Body of pancreas (tissue), 4 donors: ENCODE measurements at regions not wholly inside any gene's neighbourhood (a gene's known extent, or its start where the extent isn't known, plus 50 kb on each side); places are given as distances from the start of the nearest gene placed in this dataset.
"Not testable (repeated sequence)": the region's sequence is repeated elsewhere in the genome, so short reads cannot be mapped to it uniquely, and the experiment has no call there.

ENCODE experiments used
- ATAC-seq: fragments of 150-250 bp; one replicate; pipeline ENCODE4 v1.9.1; 2016
- DNase-seq, 4 donors: peaks; one replicate each; pipeline ENCODE4 v3.0.0-alpha.2; 2019
- H3K27ac ChIP-seq, 4 donors: fragments of 200-600 bp; sonication (generic); 1 replicate in 3 of 4; 2 replicates in 1 of 4; pipeline versions ENCODE4 v1.5.1 to v1.6.1; 2016 to 2019; ENCODE audit warnings: mild to moderate bottlenecking in 1 of 4, mixed read lengths in 1 of 4, moderate library complexity in 1 of 4
- H3K27me3 ChIP-seq, 2 donors: fragments of 200-600 bp; sonication (generic); one replicate each; pipeline ENCODE4 v1.6.0; 2016; ENCODE audit warnings: mild to moderate bottlenecking in 1 of 2
- H3K36me3 ChIP-seq, 2 donors: fragments of 200-600 bp; sonication (generic); replicated peaks in 1 of 2; 2 replicates each; pipeline ENCODE4 v1.5.1; 2016; ENCODE audit warnings: low read depth in 2 of 2; ENCODE audit not compliant: insufficient read depth in 1 of 2
- H3K4me1 ChIP-seq: fragments of 200-600 bp; sonication (generic); one replicate; pipeline ENCODE4 v1.6.0; 2016
- H3K4me3 ChIP-seq, 2 donors: fragments of 200-600 bp; sonication (generic); 1 replicate in 1 of 2; 2 replicates in 1 of 2; pipeline ENCODE4 v1.5.1; 2016 to 2019
- H3K9me3 ChIP-seq, 3 donors: fragments of 200-600 bp; sonication (generic); 1 replicate in 2 of 3; 2 replicates in 1 of 3; pipeline ENCODE4 v1.5.1; 2016
- CTCF ChIP-seq, 7 experiments: fragments of 450-650 bp in 4 of 7; fragments of 200-600 bp in 3 of 7; sonication (generic) in 3 of 7; IDR thresholded peaks; one replicate each; pipeline ENCODE4 v1.5.1; 2016 to 2019; ENCODE audit warnings: antibody characterized with exemption in 7 of 7
- POLR2A ChIP-seq, 3 donors: fragments of 450-650 bp; IDR thresholded peaks; one replicate each; pipeline ENCODE4 v1.6.1; 2016; ENCODE audit warnings: antibody characterized with exemption in 3 of 3, mild to moderate bottlenecking in 2 of 3
- WGBS, 2 donors: methylation state at CpG; one replicate each; pipeline ENCODE4 v1.1.5; 2017; 5-methylcytosine and 5-hydroxymethylcytosine counted together
- intact Hi-C: fragments of 100-400 bp; cut with DNase I; formaldehyde crosslinking; loops from one replicate; pipeline ENCODE4 v1.15.1; 2023

GRCh38 chr3:192968901-192969300 is 51.2 kb upstream of the MB21D2 start:
- H3K27me3 ChIP-seq, H3K36me3 ChIP-seq, H3K4me3 ChIP-seq, H3K27ac ChIP-seq, H3K9me3 ChIP-seq, H3K4me1 ChIP-seq, DNase-seq, ATAC-seq, intact Hi-C loops: not testable (repeated sequence)
- 42 to 51% methylated on average over 2 of the region's 2 CpGs for WGBS, 2 donors

- no peak for DNase-seq
- WGBS, 2 donors: 56 to 73% methylated on average over 5 of the region's 5 CpGs
- intact Hi-C loops: no loop called here
Measured at GRCh38 chr3:192980632-192981031, 63.0 kb upstream of the MB21D2 start.

GRCh38 chr3:192986379-192986778 is 68.7 kb upstream of the MB21D2 start:
- ATAC-seq: no peak

More at GRCh38 chr3:192980632-192981031, 63.0 kb upstream of the MB21D2 start:
- Histone ChIP-seq H3K27ac (no peak overlapping the region), H3K27me3 (no peaks in the 10 kb centered on the region), H3K4me1 (no peaks in the 10 kb centered on the region), H3K4me3 (no peak overlapping the region), H3K36me3 (no peaks in the 10 kb centered on the region), H3K9me3 (no peaks in the 10 kb centered on the region)
- no peak for TF ChIP-seq CTCF (IDR thresholded peaks at IDR 0.05)
- TF ChIP-seq POLR2A (IDR thresholded peaks at IDR 0.05): no peak
- no peak for ATAC-seq

GRCh38 chr3:192991356-192991755 is 73.7 kb upstream of the MB21D2 start:
- Histone ChIP-seq H3K27me3 (no peaks in the 10 kb centered on the region), H3K4me3 (no peak overlapping the region), H3K4me1 (no peaks in the 10 kb centered on the region), H3K36me3 (no peaks in the 10 kb centered on the region), H3K27ac (no peak overlapping the region), H3K9me3 (no peaks in the 10 kb centered on the region)
- no peak for DNase-seq
- no peak for TF ChIP-seq CTCF (IDR thresholded peaks at IDR 0.05)
- TF ChIP-seq POLR2A (IDR thresholded peaks at IDR 0.05): no peak
- intact Hi-C loops: no loop called here
- WGBS, 2 donors: 62 to 80% methylated on average over 2 of the region's 2 CpGs
- ATAC-seq: no peak

More at GRCh38 chr3:192986379-192986778, 68.7 kb upstream of the MB21D2 start:
- Histone ChIP-seq H3K4me3 (no peak overlapping the region), H3K9me3 (no peaks in the 10 kb centered on the region), H3K4me1 (no peaks in the 10 kb centered on the region), H3K36me3 (no peaks in the 10 kb centered on the region), H3K27me3 (no peaks in the 10 kb centered on the region), H3K27ac (no peak overlapping the region)
- intact Hi-C loops: no loop called here
- DNase-seq: no peak
- TF ChIP-seq POLR2A (IDR thresholded peaks at IDR 0.05): no peak
- no peak for TF ChIP-seq CTCF (IDR thresholded peaks at IDR 0.05)
- WGBS, 2 donors: 74 to 88% methylated on average over 10 of the region's 10 CpGs

GRCh38 chr3:192992361-192992760 is 74.7 kb upstream of the MB21D2 start:
- TF ChIP-seq CTCF (IDR thresholded peaks at IDR 0.05) (no peak), POLR2A (IDR thresholded peaks at IDR 0.05) (no peak)
- 59 to 61% methylated on average over 6 of the region's 6 CpGs for WGBS, 2 donors
- DNase-seq: no peak
- intact Hi-C loops: no loop called here
- H3K4me1 ChIP-seq: no peaks in the 10 kb centered on the region
- no peaks in the 10 kb centered on the region for H3K36me3 ChIP-seq
- no peak overlapping the region for H3K4me3 ChIP-seq
- H3K27ac ChIP-seq: no peak overlapping the region
- no peaks in the 10 kb centered on the region for H3K27me3 ChIP-seq
- H3K9me3 ChIP-seq: no peaks in the 10 kb centered on the region
- ATAC-seq: no peak
